ENCODE measurements at regions not wholly inside any gene's neighbourhood (a gene's known extent, or its start where the extent isn't known, plus 50 kb on each side); places are given as distances from the start of the nearest gene placed in this dataset.
"Not testable (repeated sequence)": the region's sequence is repeated elsewhere in the genome, so short reads cannot be mapped to it uniquely, and the experiment has no call there.

DNA sequence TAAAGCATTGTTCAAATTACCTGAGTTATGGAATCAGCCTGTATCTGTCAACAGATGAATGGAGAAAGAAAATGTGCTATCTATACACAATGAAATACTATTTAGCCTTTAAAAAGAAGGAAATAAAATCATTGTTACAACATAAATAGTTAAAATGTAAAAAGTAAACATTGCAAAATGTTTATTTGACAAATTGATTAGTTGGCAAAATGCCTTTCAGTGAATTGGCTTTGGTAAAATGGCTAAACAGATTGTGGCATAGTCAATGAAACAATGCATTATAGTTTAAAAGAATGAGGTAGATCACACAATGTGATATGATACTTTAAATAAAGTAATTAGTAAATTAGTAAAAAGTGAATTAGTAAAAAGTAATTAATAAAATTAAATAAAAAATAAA, 204.8 kb upstream of the MAGI2 start:
- no peak overlapping the region for H3K4me3 ChIP-seq (ENCODE audit: low read depth, poor library complexity, severe bottlenecking)
- TF ChIP-seq CTCF (IDR thresholded peaks at IDR 0.05), result no peak
- no peak for TF ChIP-seq POLR2A (IDR thresholded peaks at IDR 0.05)
- intact Hi-C loops (cut with DNase I; ENCODE audit: low total_unique reads), result no loop called here
- no peak for DNase-seq (ENCODE audit: low spot score in 2 of 2)

DNA sequence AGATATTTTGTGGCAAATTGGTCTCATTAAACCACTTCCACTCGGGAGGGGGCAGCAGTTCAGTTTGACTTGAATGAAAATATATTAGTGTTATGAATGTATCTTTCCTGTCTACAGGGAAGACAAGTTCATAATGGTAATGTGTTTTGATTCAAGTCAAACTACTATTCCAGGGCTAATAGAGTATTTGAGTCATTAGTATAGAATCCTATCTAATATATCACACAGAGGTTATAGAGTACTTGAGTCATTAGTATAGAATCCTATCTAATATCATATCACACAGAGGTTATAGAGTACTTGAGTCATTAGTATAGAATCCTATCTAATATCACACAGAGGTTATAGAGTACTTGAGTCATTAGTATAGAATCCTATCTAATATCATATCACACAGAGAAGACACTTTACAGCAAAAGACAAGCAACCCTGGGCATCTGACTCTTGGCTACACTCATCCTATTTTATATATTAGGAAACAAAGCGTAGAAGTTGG, 199.7 kb upstream of the MAGI2 start:
- 81 to 85% methylated on average over 2 of the region's 2 CpGs for WGBS, 2 donors
- TF ChIP-seq POLR2A (IDR thresholded peaks at IDR 0.05) (no peak), CTCF (IDR thresholded peaks at IDR 0.05) (no peak)
- intact Hi-C loops (cut with DNase I; ENCODE audit: low total_unique reads), result no loop called here
- DNase-seq (ENCODE audit: low spot score in 2 of 2), result no peak
- H3K4me3 ChIP-seq (ENCODE audit: low read depth, poor library complexity, severe bottlenecking), result no peak overlapping the region

DNA sequence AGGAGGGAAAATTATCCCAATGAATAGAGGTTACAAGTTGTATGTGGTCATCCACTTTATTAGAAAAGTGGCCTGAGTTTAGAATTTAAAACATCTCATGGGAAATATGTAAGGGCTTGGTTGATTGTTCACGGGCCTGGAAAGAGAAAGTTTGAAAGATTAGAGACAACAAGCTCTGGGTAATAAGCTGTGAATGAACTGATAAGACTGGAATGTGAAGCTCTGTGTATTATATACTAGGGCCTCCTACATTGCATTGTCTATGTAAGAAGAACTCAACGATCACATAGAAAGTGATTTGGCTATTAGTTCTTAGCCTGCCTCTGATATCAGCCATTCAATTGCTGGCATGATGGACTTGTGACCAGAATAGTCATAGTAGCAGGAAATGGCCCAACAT, 199.2 kb upstream of the MAGI2 start:
- intact Hi-C loops (cut with DNase I; ENCODE audit: low total_unique reads), result no loop called here
- 81 to 85% methylated on average over 2 of the region's 2 CpGs for WGBS, 2 donors
- TF ChIP-seq CTCF (IDR thresholded peaks at IDR 0.05) (no peak), POLR2A (IDR thresholded peaks at IDR 0.05) (no peak)
- no peak for DNase-seq (ENCODE audit: low spot score in 2 of 2)
- H3K4me3 ChIP-seq (ENCODE audit: low read depth, poor library complexity, severe bottlenecking), result no peak overlapping the region

DNA sequence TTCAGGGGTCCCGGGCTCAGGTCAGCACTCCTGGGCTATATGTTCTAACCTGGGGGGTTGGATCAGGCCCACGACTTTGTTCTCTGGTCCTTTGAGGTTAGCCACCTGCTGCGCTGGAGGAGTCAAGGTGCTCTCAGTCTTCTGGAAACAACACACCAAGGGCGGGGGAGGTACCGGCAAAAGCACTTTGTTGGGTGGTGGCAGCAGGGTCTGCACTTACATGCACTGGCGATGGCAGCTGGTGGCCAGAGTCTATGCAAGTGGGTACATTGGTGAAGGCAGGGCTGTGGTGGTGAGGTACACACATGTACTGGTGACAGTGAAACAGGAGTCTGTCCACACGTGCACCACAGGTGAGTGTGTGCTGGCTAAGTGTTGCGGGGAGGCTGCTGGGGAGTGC, 194.2 kb upstream of the MAGI2 start:
- H3K4me3 ChIP-seq (ENCODE audit: low read depth, poor library complexity, severe bottlenecking), result no peak overlapping the region
- intact Hi-C loops (cut with DNase I; ENCODE audit: low total_unique reads), result no loop called here
- TF ChIP-seq CTCF (IDR thresholded peaks at IDR 0.05) (no peak), POLR2A (IDR thresholded peaks at IDR 0.05) (no peak)
- 79 to 91% methylated on average over 7 to 8 of the region's 8 CpGs for WGBS, 2 donors
- no peak for DNase-seq (ENCODE audit: low spot score in 2 of 2)

DNA sequence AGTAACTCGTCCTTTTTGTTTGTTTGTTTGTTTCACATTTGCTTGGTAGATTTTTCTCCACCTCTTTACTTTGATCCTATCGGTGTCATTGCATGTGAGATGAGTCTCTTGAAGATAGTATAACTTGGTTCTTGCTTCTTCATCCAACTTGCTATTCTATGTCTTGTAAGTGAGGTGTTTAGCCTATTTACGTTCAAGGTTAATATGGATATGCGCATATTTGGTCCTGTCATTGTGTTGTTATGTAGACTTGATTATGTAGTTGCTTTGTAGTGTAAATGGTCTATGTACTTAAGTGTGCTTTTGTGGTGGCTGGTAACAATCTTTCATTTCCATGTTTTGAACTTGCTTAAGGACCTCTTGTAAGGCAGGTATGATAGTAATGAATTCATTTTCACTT, 192.8 kb upstream of the MAGI2 start:
- intact Hi-C loops (cut with DNase I; ENCODE audit: low total_unique reads), result no loop called here
- TF ChIP-seq POLR2A (IDR thresholded peaks at IDR 0.05) (no peak), CTCF (IDR thresholded peaks at IDR 0.05) (no peak)
- DNase-seq (ENCODE audit: low spot score in 2 of 2), result no peak
- H3K4me3 ChIP-seq (ENCODE audit: low read depth, poor library complexity, severe bottlenecking), result no peak overlapping the region
- WGBS, 2 donors, result 88 to 89% methylated on average over 4 of the region's 4 CpGs

DNA sequence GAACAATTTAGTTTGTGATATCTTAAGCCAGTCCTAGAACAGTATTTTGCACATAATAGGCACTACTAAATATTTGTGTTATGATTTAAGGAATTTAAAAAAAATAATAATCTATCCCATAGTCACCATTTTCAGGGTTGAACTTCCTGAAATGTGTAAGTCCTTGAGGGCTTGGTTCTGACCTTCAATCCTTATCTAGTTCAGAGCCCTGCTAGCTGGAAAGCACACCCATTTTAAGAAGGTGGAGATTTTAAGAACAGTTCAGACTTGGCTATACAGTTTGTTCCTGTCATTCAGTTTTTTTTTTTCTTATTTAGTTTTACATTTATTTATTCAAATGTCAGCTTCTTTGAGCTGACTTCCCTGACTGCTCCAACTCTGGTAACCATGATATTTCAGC, 183.4 kb upstream of the MAGI2 start:
- no peak for DNase-seq (ENCODE audit: low spot score in 2 of 2)
- no peak overlapping the region for H3K4me3 ChIP-seq (ENCODE audit: low read depth, poor library complexity, severe bottlenecking)
- intact Hi-C loops (cut with DNase I; ENCODE audit: low total_unique reads), result no loop called here
- TF ChIP-seq CTCF (IDR thresholded peaks at IDR 0.05), result no peak
- TF ChIP-seq POLR2A (IDR thresholded peaks at IDR 0.05), result no peak

GRCh38 chr7:79625921-79626320, 172.5 kb upstream of the MAGI2 start:
- intact Hi-C loops (cut with DNase I; ENCODE audit: low total_unique reads); DNase-seq (ENCODE audit: low spot score in 2 of 2); H3K4me3 ChIP-seq (ENCODE audit: low read depth, poor library complexity, severe bottlenecking): not testable (repeated sequence)
